Activated CD4-positive, alpha-beta memory T cell treated with anti-CD3 and anti-CD28 coated beads for 36 hours (primary cell): ENCODE measurements at regions not wholly inside any gene's neighbourhood (a gene's known extent, or its start where the extent isn't known, plus 50 kb on each side); places are given as distances from the start of the nearest gene placed in this dataset.
"Not testable (repeated sequence)": the region's sequence is repeated elsewhere in the genome, so short reads cannot be mapped to it uniquely, and the experiment has no call there.

Experiments used
- CTCF ChIA-PET: fragments of 350-600 bp; sonication (Branson Sonifier 250); formaldehyde crosslinking; loops from one replicate; lab custom pipeline; 2021; ENCODE audit warnings: antibody characterized with exemption, inconsistent platforms; lab: Charles Lee
- POLR2A ChIA-PET: fragments of 350-600 bp; sonication (Branson Sonifier 250); formaldehyde crosslinking; loops from one replicate; lab custom pipeline; 2021; ENCODE audit warnings: antibody characterized with exemption; lab: Charles Lee
- DNase-seq: peaks from one replicate; pipeline ENCODE4 v3.0.0-alpha.2; 2020
- H3K27ac Mint-ChIP-seq: one replicate; pipeline ENCODE4 v1.8.0; 2021; ENCODE audit warnings: mixed read lengths
- H3K27me3 Mint-ChIP-seq: one replicate; pipeline ENCODE4 v1.8.0; 2021; ENCODE audit warnings: mixed read lengths
- H3K36me3 Mint-ChIP-seq: one replicate; pipeline ENCODE4 v1.8.0; 2021; ENCODE audit warnings: mixed read lengths
- H3K4me1 Mint-ChIP-seq: one replicate; pipeline ENCODE4 v1.8.0; 2021; ENCODE audit warnings: low read depth, mixed read lengths
- H3K4me3 Mint-ChIP-seq: one replicate; pipeline ENCODE4 v1.8.0; 2021; ENCODE audit warnings: mild to moderate bottlenecking, mixed read lengths
- H3K9me3 Mint-ChIP-seq: one replicate; pipeline ENCODE4 v1.8.0; 2021; ENCODE audit warnings: mixed read lengths
- intact Hi-C: fragments of 100-400 bp; cut with micrococcal nuclease; formaldehyde crosslinking; loops from one replicate; pipeline ENCODE4 v1.15.1; 2023

- CTCF ChIA-PET = no interaction called here
- intact Hi-C loops = no loop called here
- no peaks in the 10 kb centered on the region for H3K36me3 Mint-ChIP-seq
- H3K4me1 Mint-ChIP-seq = no peaks in the 10 kb centered on the region
- H3K27me3 Mint-ChIP-seq = no peaks in the 10 kb centered on the region
- no peak overlapping the region for H3K4me3 Mint-ChIP-seq
- H3K9me3 Mint-ChIP-seq = no peaks in the 10 kb centered on the region
- no peak for DNase-seq
- POLR2A ChIA-PET = no interaction called here
- no peak overlapping the region for H3K27ac Mint-ChIP-seq
These were observed 300.7 kb downstream of the XPNPEP1 start for GRCh38 chr10:109622566-109622965.

- Mint-ChIP-seq H3K27ac (no peak overlapping the region), H3K27me3 (no peaks in the 10 kb centered on the region), H3K4me3 (no peak overlapping the region), H3K4me1 (no peaks in the 10 kb centered on the region), H3K9me3 (no peaks in the 10 kb centered on the region), H3K36me3 (no peaks in the 10 kb centered on the region)
- POLR2A ChIA-PET = no interaction called here
- CTCF ChIA-PET = no interaction called here
- intact Hi-C loops = no loop called here
- no peak for DNase-seq
These were observed 302.9 kb downstream of the XPNPEP1 start for GRCh38 chr10:109620396-109620795.

- intact Hi-C loops = no loop called here
- Mint-ChIP-seq H3K27me3 (no peaks in the 10 kb centered on the region), H3K4me3 (no peak overlapping the region), H3K27ac (no peak overlapping the region), H3K4me1 (no peaks in the 10 kb centered on the region), H3K9me3 (no peaks in the 10 kb centered on the region), H3K36me3 (no peaks in the 10 kb centered on the region)
- DNase-seq = no peak
- POLR2A ChIA-PET = no interaction called here
- CTCF ChIA-PET = no interaction called here
These were observed 303.4 kb downstream of the XPNPEP1 start for GRCh38 chr10:109619914-109620313.

GRCh38 chr10:109618748-109619147 lies 304.6 kb downstream of the XPNPEP1 start:
- Mint-ChIP-seq H3K36me3 (no peaks in the 10 kb centered on the region), H3K4me3 (no peak overlapping the region), H3K27me3 (no peaks in the 10 kb centered on the region), H3K27ac (no peak overlapping the region), H3K4me1 (no peaks in the 10 kb centered on the region), H3K9me3 (no peaks in the 10 kb centered on the region)
- POLR2A ChIA-PET = no interaction called here
- CTCF ChIA-PET = no interaction called here
- intact Hi-C loops = no loop called here
- no peak for DNase-seq

- DNase-seq = no peak
- Mint-ChIP-seq H3K36me3 (no peaks in the 10 kb centered on the region), H3K4me3 (no peak overlapping the region), H3K27me3 (no peaks in the 10 kb centered on the region), H3K9me3 (no peaks in the 10 kb centered on the region), H3K4me1 (no peaks in the 10 kb centered on the region), H3K27ac (no peak overlapping the region)
- intact Hi-C loops = no loop called here
- POLR2A ChIA-PET = no interaction called here
- CTCF ChIA-PET = no interaction called here
These were observed 305.0 kb downstream of the XPNPEP1 start for GRCh38 chr10:109618301-109618700.

- Mint-ChIP-seq H3K9me3 (peaks cover 6% of the 10 kb centered on the region), H3K36me3 (no peaks in the 10 kb centered on the region), H3K27me3 (no peaks in the 10 kb centered on the region), H3K4me1 (no peaks in the 10 kb centered on the region), H3K4me3 (no peak overlapping the region), H3K27ac (no peak overlapping the region)
- CTCF ChIA-PET = interaction anchor here (1.1 kb wide), 1 partner anchor 14 kb away, joined by 3 read pairs; no protein-coding TSS in a partner anchor
- intact Hi-C loops = no loop called here
- DNase-seq = no peak
- POLR2A ChIA-PET = interaction anchor here (0.6 kb wide), 1 partner anchor 115 kb away, joined by 3 read pairs; no protein-coding TSS in a partner anchor
These were observed 306.8 kb downstream of the XPNPEP1 start for GRCh38 chr10:109616359-109616980.

GRCh38 chr10:109595356-109595755 lies 328.0 kb downstream of the XPNPEP1 start:
- H3K9me3 Mint-ChIP-seq, H3K36me3 Mint-ChIP-seq, POLR2A ChIA-PET, H3K27me3 Mint-ChIP-seq, DNase-seq, H3K27ac Mint-ChIP-seq, intact Hi-C loops, H3K4me1 Mint-ChIP-seq, H3K4me3 Mint-ChIP-seq, CTCF ChIA-PET: not testable (repeated sequence)

- no peaks in the 10 kb centered on the region for H3K4me1 Mint-ChIP-seq
- intact Hi-C loops = no loop called here
- H3K27me3 Mint-ChIP-seq = no peaks in the 10 kb centered on the region
- no peaks in the 10 kb centered on the region for H3K9me3 Mint-ChIP-seq
- H3K36me3 Mint-ChIP-seq = no peaks in the 10 kb centered on the region
- no peak overlapping the region for H3K4me3 Mint-ChIP-seq
- POLR2A ChIA-PET = no interaction called here
- CTCF ChIA-PET = no interaction called here
- no peak overlapping the region for H3K27ac Mint-ChIP-seq
- DNase-seq = no peak
These were observed 329.6 kb downstream of the XPNPEP1 start for GRCh38 chr10:109593682-109594081.

- Mint-ChIP-seq H3K27me3 (no peaks in the 10 kb centered on the region), H3K9me3 (no peaks in the 10 kb centered on the region), H3K27ac (no peak overlapping the region), H3K36me3 (no peaks in the 10 kb centered on the region), H3K4me3 (no peak overlapping the region), H3K4me1 (no peaks in the 10 kb centered on the region)
- no peak for DNase-seq
- ChIA-PET POLR2A (no interaction called here), CTCF (no interaction called here)
- intact Hi-C loops = no loop called here
These were observed 330.9 kb downstream of the XPNPEP1 start for GRCh38 chr10:109592391-109592790.

- CTCF ChIA-PET = no interaction called here
- DNase-seq = no peak
- POLR2A ChIA-PET = no interaction called here
- H3K4me1 Mint-ChIP-seq = no peaks in the 10 kb centered on the region
- no peak overlapping the region for H3K4me3 Mint-ChIP-seq
- H3K27ac Mint-ChIP-seq = no peak overlapping the region
- no peaks in the 10 kb centered on the region for H3K9me3 Mint-ChIP-seq
- intact Hi-C loops = no loop called here
- H3K27me3 Mint-ChIP-seq = no peaks in the 10 kb centered on the region
- no peaks in the 10 kb centered on the region for H3K36me3 Mint-ChIP-seq
These were observed 331.7 kb downstream of the XPNPEP1 start for GRCh38 chr10:109591601-109592000.

- DNase-seq = no peak
- CTCF ChIA-PET = no interaction called here
- intact Hi-C loops = no loop called here
- Mint-ChIP-seq H3K36me3 (no peaks in the 10 kb centered on the region), H3K4me3 (no peak overlapping the region), H3K27ac (no peak overlapping the region), H3K27me3 (no peaks in the 10 kb centered on the region), H3K9me3 (no peaks in the 10 kb centered on the region), H3K4me1 (no peaks in the 10 kb centered on the region)
- POLR2A ChIA-PET = no interaction called here
These were observed 335.1 kb downstream of the XPNPEP1 start for GRCh38 chr10:109588259-109588658.

- H3K4me1 Mint-ChIP-seq = no peaks in the 10 kb centered on the region
- POLR2A ChIA-PET = no interaction called here
- CTCF ChIA-PET = no interaction called here
- no peaks in the 10 kb centered on the region for H3K27me3 Mint-ChIP-seq
- no peaks in the 10 kb centered on the region for H3K36me3 Mint-ChIP-seq
- no peaks in the 10 kb centered on the region for H3K9me3 Mint-ChIP-seq
- no peak overlapping the region for H3K4me3 Mint-ChIP-seq
- no peak for DNase-seq
- no peak overlapping the region for H3K27ac Mint-ChIP-seq
- intact Hi-C loops = no loop called here
These were observed 335.9 kb downstream of the XPNPEP1 start for GRCh38 chr10:109587366-109587765.

GRCh38 chr10:109556399-109556798 lies 366.9 kb downstream of the XPNPEP1 start:
- intact Hi-C loops = no loop called here
- no peak overlapping the region for H3K4me3 Mint-ChIP-seq
- H3K4me1 Mint-ChIP-seq = no peaks in the 10 kb centered on the region
- H3K27ac Mint-ChIP-seq = no peak overlapping the region
- no peaks in the 10 kb centered on the region for H3K27me3 Mint-ChIP-seq
- CTCF ChIA-PET = no interaction called here
- no peak for DNase-seq
- POLR2A ChIA-PET = no interaction called here
- H3K9me3 Mint-ChIP-seq = peaks cover 11% of the 10 kb centered on the region
- H3K36me3 Mint-ChIP-seq = no peaks in the 10 kb centered on the region
